ENCODE measurements at regions not wholly inside any gene's neighbourhood (a gene's known extent, or its start where the extent isn't known, plus 50 kb on each side); places are given as distances from the start of the nearest gene placed in this dataset.

DNA sequence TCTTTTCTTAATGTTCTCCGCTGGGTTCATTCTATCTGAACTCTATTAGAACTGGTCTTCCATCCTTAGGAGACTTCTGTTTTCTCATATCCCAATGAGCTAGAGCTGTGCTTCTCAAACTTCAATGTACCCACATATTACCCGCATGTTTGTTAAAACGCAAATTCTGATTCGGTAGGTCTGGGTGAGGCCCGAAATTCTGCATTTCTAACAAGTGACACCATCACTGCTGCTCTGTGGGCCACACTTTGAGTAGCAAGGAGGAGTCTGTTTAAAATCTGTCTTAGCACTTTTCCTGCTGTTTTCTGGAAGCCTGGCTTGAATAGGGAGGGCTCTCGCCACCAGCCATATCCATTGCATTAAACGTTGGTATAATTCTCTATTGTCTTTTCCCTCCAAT, 151.9 kb upstream of the CLINT1 start:
- TF ChIP-seq, protein P1, sequence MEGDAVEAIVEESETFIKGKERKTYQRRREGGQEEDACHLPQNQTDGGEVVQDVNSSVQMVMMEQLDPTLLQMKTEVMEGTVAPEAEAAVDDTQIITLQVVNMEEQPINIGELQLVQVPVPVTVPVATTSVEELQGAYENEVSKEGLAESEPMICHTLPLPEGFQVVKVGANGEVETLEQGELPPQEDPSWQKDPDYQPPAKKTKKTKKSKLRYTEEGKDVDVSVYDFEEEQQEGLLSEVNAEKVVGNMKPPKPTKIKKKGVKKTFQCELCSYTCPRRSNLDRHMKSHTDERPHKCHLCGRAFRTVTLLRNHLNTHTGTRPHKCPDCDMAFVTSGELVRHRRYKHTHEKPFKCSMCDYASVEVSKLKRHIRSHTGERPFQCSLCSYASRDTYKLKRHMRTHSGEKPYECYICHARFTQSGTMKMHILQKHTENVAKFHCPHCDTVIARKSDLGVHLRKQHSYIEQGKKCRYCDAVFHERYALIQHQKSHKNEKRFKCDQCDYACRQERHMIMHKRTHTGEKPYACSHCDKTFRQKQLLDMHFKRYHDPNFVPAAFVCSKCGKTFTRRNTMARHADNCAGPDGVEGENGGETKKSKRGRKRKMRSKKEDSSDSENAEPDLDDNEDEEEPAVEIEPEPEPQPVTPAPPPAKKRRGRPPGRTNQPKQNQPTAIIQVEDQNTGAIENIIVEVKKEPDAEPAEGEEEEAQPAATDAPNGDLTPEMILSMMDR (IDR thresholded peaks at IDR 0.05; ENCODE audit: control extremely low read depth, extremely low read depth, low read depth, missing control alignments) = no peak
- ChIA-PET CTCF (interaction anchor here (1.3 to 1.4 kb wide), 2 partner anchors 64 to 1122 kb away, joined by 3 read pairs; no protein-coding TSS in a partner anchor), POLR2A (no interaction called here)
- no peak for DNase-seq (ENCODE audit: extremely low spot score)

DNA sequence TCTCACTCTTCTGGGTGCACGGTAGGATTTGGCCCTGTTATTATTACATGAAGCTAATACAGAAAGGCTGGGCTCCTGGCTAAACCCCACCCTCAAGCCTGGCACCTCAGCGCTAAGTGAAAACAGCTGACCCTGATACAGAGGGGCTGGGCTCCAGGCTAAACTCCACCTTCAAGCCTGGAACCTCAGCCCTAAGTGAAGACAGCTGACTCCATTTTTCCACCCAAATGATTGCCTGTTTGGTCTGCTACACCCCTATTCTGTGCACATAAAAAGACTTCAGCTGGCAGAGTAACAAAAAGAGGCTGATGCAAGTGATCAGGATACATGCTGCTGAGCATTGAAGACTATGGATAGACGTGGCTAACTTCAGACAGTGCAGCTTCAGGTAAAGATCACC, 148.4 kb upstream of the CLINT1 start:
- CTCF ChIA-PET = interaction anchor here (1.5 to 2.1 kb wide), 2 partner anchors 12 to 59 kb away, joined by 3 to 8 read pairs; no protein-coding TSS in a partner anchor
- POLR2A ChIA-PET = no interaction called here
- TF ChIP-seq, protein P1 (IDR thresholded peaks at IDR 0.05; ENCODE audit: control extremely low read depth, extremely low read depth, low read depth, missing control alignments) = no peak
- no peak for DNase-seq (ENCODE audit: extremely low spot score)

DNA sequence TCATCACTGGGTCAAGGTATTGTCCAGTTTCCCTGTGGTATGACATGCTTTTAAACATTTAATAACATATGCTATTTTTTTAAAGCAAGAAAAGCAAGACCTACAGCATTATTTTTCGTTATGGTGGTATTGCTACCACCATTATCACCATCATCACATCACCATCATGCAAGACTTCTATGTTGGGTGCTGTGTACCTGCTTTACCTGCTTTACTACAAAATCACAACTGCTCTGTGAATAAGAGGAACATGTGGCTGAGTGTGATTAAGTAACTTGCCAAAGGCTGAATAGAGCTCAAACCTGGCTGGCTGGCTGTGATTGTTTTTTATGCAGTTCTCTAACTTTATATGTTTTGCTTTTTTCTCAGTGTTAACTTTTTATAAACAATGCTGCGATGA, 140.8 kb upstream of the CLINT1 start:
- no peak for DNase-seq (ENCODE audit: extremely low spot score)
- TF ChIP-seq, protein P1 (IDR thresholded peaks at IDR 0.05; ENCODE audit: control extremely low read depth, extremely low read depth, low read depth, missing control alignments) = no peak
- ChIA-PET POLR2A (no interaction called here), CTCF (no interaction called here)

DNA sequence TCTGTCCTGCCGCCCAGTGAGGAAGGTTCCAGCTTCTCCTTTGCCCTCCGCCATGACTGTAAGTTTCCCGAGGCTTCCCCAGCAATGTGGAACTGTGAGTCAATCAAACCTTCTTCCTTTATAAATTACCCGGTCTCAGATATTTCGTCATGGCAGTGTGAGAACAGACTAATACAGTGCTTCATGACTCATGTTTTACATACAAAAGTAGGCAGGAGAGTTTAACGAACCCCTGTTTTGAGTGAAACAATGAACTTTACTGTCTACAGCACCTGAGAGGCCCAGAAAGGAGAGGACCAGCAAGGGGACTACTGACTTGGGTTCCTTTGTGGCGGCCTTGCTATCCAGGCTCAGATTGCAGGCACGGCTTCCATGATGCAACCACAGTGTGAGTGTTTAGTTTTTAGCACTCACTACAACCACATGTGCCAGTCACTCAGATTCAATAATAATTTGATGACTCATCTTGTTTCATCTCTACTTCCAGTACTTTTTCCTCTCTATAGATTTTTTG, 139.1 kb upstream of the CLINT1 start:
- ChIA-PET POLR2A (no interaction called here), CTCF (interaction anchor here (1.8 kb wide), 1 partner anchor 185 kb away, joined by 4 read pairs; no protein-coding TSS in a partner anchor)
- TF ChIP-seq, protein P1 (IDR thresholded peaks at IDR 0.05; ENCODE audit: control extremely low read depth, extremely low read depth, low read depth, missing control alignments) = no peak
- no peak for DNase-seq (ENCODE audit: extremely low spot score)

DNA sequence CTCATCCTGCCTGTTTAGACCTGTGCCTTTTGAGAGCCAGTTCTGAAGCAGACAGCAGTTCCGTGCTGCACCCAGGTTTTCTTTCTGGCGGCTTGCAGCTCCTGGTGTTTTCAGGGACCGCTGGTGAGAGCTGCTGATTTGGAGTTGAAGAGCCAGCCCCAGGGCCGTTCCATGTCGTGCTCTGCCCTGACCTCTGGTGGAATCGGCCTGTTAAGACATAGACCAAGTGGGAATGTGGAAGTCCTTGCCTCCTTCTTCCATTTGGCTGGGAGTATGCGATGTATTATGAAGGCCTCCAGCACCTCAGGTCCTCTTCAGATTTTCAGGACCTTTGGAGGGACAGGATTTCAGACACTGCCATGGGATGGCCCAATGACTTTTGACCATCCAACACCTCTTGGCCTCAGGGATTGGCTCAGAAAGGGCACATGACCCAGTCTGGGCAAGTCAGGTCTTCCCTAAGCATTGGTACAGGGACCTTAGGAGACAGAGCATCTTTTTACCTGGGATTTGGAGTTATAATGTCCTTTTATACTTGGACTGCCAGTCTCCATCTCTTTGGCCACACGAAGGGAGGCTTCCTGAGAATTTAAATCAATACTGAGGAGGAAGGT, 136.1 kb upstream of the CLINT1 start:
- ChIA-PET POLR2A (no interaction called here), CTCF (interaction anchor here (0.6 to 3.6 kb wide), 32 partner anchors 9 to 1135 kb away, joined by 3 to 39 read pairs (median 4); no protein-coding TSS in a partner anchor)
- DNase-seq (ENCODE audit: extremely low spot score) = peak; percentile 63
- TF ChIP-seq, protein P1 (IDR thresholded peaks at IDR 0.05; ENCODE audit: control extremely low read depth, extremely low read depth, low read depth, missing control alignments) = peak; percentile 52

DNA sequence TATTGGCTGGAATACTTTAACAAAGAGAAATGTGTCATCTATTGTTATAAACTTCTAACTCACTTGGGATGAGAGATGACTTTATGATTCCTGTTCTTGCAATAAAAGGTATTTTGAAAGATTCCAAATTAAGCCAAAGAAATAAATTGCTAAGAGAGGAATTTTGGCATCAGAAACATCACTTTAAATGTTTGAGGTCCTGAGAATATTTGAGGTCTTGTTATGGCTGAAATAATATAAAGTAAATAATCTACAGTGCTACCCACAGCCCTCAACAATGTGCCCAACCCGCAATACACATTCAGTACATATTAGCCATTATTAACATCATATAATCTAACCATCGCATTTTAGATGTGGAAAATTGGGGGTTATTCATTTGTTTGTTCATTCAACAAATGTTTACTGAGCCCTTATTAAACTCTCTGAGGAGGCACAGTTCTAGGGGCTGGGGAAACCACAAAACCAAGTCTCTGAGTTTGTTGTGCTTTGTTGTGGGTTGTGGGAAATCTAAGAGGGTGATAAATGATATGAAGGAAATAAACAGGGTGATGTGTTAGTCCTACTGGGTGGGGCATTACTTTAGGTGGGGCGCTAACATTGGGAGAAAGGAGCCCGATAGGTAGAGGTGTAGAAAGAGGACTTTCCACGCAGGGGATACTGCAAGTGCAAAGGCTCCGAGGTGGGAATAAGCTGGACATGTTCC, 135.2 kb upstream of the CLINT1 start:
- TF ChIP-seq, protein P1 (IDR thresholded peaks at IDR 0.05; ENCODE audit: control extremely low read depth, extremely low read depth, low read depth, missing control alignments) = no peak
- ChIA-PET CTCF (interaction anchor here (0.6 to 3.6 kb wide), 25 partner anchors 9 to 1136 kb away, joined by 3 to 39 read pairs (median 4); no protein-coding TSS in a partner anchor), POLR2A (no interaction called here)
- no peak for DNase-seq (ENCODE audit: extremely low spot score)
